ENCODE measurements at regions not wholly inside any gene's neighbourhood (a gene's known extent, or its start where the extent isn't known, plus 50 kb on each side); places are given as distances from the start of the nearest gene placed in this dataset.

DNA sequence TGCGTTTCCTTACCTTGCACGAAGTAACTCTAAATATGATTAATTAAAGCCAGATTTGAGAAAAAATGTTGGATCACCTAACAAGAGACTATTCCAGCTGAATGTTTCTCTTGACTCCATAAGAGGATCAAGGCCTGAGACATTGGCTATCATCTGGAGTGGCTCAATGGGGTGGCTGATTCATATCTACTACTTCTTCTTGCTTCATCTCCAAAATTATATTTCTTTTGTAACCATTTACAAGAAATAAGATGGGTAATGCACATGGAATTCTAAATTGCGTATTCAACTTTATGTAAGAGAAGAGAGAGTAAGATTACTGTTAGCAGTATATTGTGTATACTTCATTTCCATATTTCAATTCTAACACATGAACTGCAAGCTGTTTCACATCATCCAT, 819.0 kb upstream of the EYS start:
- no peak for TF ChIP-seq RAD21 (IDR thresholded peaks at IDR 0.05; ENCODE audit: low read depth)
- TF ChIP-seq, protein P1, sequence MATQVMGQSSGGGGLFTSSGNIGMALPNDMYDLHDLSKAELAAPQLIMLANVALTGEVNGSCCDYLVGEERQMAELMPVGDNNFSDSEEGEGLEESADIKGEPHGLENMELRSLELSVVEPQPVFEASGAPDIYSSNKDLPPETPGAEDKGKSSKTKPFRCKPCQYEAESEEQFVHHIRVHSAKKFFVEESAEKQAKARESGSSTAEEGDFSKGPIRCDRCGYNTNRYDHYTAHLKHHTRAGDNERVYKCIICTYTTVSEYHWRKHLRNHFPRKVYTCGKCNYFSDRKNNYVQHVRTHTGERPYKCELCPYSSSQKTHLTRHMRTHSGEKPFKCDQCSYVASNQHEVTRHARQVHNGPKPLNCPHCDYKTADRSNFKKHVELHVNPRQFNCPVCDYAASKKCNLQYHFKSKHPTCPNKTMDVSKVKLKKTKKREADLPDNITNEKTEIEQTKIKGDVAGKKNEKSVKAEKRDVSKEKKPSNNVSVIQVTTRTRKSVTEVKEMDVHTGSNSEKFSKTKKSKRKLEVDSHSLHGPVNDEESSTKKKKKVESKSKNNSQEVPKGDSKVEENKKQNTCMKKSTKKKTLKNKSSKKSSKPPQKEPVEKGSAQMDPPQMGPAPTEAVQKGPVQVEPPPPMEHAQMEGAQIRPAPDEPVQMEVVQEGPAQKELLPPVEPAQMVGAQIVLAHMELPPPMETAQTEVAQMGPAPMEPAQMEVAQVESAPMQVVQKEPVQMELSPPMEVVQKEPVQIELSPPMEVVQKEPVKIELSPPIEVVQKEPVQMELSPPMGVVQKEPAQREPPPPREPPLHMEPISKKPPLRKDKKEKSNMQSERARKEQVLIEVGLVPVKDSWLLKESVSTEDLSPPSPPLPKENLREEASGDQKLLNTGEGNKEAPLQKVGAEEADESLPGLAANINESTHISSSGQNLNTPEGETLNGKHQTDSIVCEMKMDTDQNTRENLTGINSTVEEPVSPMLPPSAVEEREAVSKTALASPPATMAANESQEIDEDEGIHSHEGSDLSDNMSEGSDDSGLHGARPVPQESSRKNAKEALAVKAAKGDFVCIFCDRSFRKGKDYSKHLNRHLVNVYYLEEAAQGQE (IDR thresholded peaks at IDR 0.05; ENCODE audit: low read depth), result no peak
- TF ChIP-seq EP300 (IDR thresholded peaks at IDR 0.05; ENCODE audit: borderline replicate concordance), result no peak
- TF ChIP-seq TCF12 (IDR thresholded peaks at IDR 0.05; ENCODE audit: low read depth), result no peak
- no peak for TF ChIP-seq CEBPB (IDR thresholded peaks at IDR 0.05)
- TF ChIP-seq TEAD4 (IDR thresholded peaks at IDR 0.05), result no peak
- TF ChIP-seq NFIC (IDR thresholded peaks at IDR 0.05), result no peak
- TF ChIP-seq MAX (IDR thresholded peaks at IDR 0.05), result no peak
- TF ChIP-seq, protein P2, sequence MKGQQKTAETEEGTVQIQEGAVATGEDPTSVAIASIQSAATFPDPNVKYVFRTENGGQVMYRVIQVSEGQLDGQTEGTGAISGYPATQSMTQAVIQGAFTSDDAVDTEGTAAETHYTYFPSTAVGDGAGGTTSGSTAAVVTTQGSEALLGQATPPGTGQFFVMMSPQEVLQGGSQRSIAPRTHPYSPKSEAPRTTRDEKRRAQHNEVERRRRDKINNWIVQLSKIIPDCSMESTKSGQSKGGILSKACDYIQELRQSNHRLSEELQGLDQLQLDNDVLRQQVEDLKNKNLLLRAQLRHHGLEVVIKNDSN (IDR thresholded peaks at IDR 0.05), result no peak
